ENCODE measurements at regions not wholly inside any gene's neighbourhood (a gene's known extent, or its start where the extent isn't known, plus 50 kb on each side); places are given as distances from the start of the nearest gene placed in this dataset.

DNA sequence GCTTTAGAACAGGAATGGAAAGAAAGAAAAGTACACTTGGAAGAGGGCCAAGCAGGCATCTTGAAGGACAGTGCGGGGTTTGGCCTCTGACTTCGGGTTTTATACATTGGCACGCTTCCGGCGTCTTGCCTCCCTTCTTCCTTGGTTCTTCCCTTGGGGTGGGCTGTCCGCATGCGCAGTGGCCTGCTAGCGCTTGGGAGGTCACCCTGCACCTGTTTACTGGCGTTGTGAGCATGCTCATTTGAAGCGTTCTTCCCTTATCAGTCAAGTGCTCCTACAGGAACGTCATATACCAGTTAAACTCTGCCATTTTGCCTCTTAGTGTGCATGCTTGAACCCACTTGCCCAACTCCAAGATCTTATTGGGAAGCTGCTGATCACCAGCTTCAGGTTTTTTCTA is 230.0 kb downstream of the TTLL2 start:
- Histone ChIP-seq H2AFZ (ENCODE audit: low read depth) (no peak overlapping the region), H4K20me1 (ENCODE audit: insufficient read depth) (no peaks in the 10 kb centered on the region), H3F3A (replicated peaks; ENCODE audit: insufficient read depth) (no peaks in the 10 kb centered on the region), H3K79me2 (ENCODE audit: insufficient read depth) (no peaks in the 10 kb centered on the region), H3K27ac (ENCODE audit: low read depth in 2 of 2, low read length in 1 of 2) (no peak overlapping the region), H3K4me3 (ENCODE audit: low read depth in 2 of 2, low read length in 1 of 2) (no peak overlapping the region), H3K9ac (no peak overlapping the region), H3K4me1 (ENCODE audit: control insufficient read depth in 1 of 2, insufficient read depth in 2 of 2, low read depth in 1 of 2, low read length in 1 of 2) (peaks cover 0 to 2% of the 10 kb centered on the region in 2 experiments; a peak in 1 of 4 replicates), H3K27me3 (ENCODE audit: insufficient read depth) (no peaks in the 10 kb centered on the region), H3K4me2 (no peak overlapping the region), H3K9me3 (0 out of 2 replicates have a peak, but pooled peaks cover 4% of the 10 kb centered on the region), H3K36me3 (replicated peaks in 1 of 2; ENCODE audit: control insufficient read depth in 1 of 2, insufficient read depth in 2 of 2, low read length in 1 of 2) (no peaks in the 10 kb centered on the region), H3K9me2 (no peaks in the 10 kb centered on the region)
- 60% methylated on average over 10 of the region's 11 CpGs for WGBS (ENCODE audit: low lambda C conversion rate)
- ChIA-PET POLR2A (no interaction called here), CTCF (no interaction called here)
- TF ChIP-seq EZH2phosphoT487 (IDR thresholded peaks at IDR 0.05; ENCODE audit: borderline replicate concordance, low read depth) (no peak), TAF1 (IDR thresholded peaks at IDR 0.05; ENCODE audit: borderline replicate concordance, low read depth, low read length) (no peak), FOSL2 (IDR thresholded peaks at IDR 0.05; ENCODE audit: borderline replicate concordance, low read depth) (no peak), NRF1 (IDR thresholded peaks at IDR 0.05; ENCODE audit: low read depth, low read length) (no peak)
- DNase-seq = no peak

GRCh38 chr6:167555836-167556235 is 230.9 kb downstream of the TTLL2 start:
- Histone ChIP-seq H3K4me3 (ENCODE audit: low read depth in 2 of 2, low read length in 1 of 2) (no peak overlapping the region), H3K4me1 (ENCODE audit: control insufficient read depth in 1 of 2, insufficient read depth in 2 of 2, low read depth in 1 of 2, low read length in 1 of 2) (peaks cover 0 to 2% of the 10 kb centered on the region in 2 experiments; a peak in 1 of 4 replicates), H3K9me2 (no peaks in the 10 kb centered on the region), H3K27ac (ENCODE audit: low read depth in 2 of 2, low read length in 1 of 2) (no peak overlapping the region), H3K36me3 (replicated peaks in 1 of 2; ENCODE audit: control insufficient read depth in 1 of 2, insufficient read depth in 2 of 2, low read length in 1 of 2) (no peaks in the 10 kb centered on the region), H3K27me3 (ENCODE audit: insufficient read depth) (no peaks in the 10 kb centered on the region), H2AFZ (ENCODE audit: low read depth) (no peak overlapping the region), H3K79me2 (ENCODE audit: insufficient read depth) (no peaks in the 10 kb centered on the region), H3K4me2 (no peak overlapping the region), H4K20me1 (ENCODE audit: insufficient read depth) (no peaks in the 10 kb centered on the region), H3K9me3 (0 out of 2 replicates have a peak, but pooled peaks cover 4% of the 10 kb centered on the region), H3K9ac (no peak overlapping the region), H3F3A (replicated peaks; ENCODE audit: insufficient read depth) (no peaks in the 10 kb centered on the region)
- DNase-seq = no peak
- TF ChIP-seq REST (IDR thresholded peaks at IDR 0.05; ENCODE audit: low read depth, low read length) (no peak), POLR2AphosphoS5 (IDR thresholded peaks at IDR 0.05; ENCODE audit: low read depth, low read length) (no peak), NRF1 (IDR thresholded peaks at IDR 0.05; ENCODE audit: low read depth, low read length) (no peak)
- TF ChIP-seq, protein P1, sequence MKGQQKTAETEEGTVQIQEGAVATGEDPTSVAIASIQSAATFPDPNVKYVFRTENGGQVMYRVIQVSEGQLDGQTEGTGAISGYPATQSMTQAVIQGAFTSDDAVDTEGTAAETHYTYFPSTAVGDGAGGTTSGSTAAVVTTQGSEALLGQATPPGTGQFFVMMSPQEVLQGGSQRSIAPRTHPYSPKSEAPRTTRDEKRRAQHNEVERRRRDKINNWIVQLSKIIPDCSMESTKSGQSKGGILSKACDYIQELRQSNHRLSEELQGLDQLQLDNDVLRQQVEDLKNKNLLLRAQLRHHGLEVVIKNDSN (IDR thresholded peaks at IDR 0.05; ENCODE audit: borderline replicate concordance, low read depth) = no peak
- CTCF ChIA-PET = no interaction called here
- POLR2A ChIA-PET = no interaction called here

Measured in SK-N-SH (cell line).